ENCODE measurements at regions not wholly inside any gene's neighbourhood (a gene's known extent, or its start where the extent isn't known, plus 50 kb on each side); places are given as distances from the start of the nearest gene placed in this dataset.

DNA sequence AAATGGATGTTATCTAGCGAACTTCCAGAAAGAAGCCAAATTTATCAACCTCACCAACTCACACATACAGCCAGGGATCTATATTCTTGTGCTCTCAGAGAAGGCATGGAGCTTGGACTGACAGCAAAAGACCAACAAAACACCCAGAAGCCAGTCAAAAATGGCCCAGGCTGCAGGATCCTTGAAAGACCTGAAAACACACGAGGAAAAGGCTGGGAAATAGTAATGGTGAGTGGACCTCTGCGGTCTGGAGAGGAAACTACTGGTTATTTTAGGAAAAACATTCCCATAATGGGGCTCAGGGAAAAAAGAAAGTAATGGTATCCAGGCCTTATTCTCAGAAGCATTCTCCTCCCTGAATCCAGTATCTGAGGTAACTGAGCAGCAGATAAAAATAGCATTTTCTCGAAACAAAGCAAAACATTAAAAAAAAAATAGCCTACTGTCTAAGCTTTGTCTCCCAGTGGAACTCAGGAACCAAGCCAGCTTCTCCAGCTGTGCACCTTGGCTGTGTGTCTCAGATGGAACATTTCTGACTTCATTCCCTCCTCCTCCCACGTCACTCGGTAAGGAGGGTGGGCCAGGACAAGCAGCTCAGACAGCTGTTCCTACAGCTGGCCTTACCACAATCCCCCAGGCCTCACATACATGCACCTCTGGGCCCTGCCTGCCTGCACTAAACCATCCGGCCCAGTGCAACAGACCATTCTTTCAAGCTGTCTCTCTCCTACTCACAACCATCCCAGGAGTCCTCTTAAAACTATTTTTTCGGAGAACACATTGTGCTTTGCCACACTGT lies 249.9 kb downstream of the DAD1 start:
- no peak for DNase-seq (ENCODE audit: low read depth in 2 of 2)

- DNase-seq (ENCODE audit: low read depth in 2 of 2): no peak
Observed at GRCh38 chr14:22338381-22338780, 250.6 kb downstream of the DAD1 start.

DNA sequence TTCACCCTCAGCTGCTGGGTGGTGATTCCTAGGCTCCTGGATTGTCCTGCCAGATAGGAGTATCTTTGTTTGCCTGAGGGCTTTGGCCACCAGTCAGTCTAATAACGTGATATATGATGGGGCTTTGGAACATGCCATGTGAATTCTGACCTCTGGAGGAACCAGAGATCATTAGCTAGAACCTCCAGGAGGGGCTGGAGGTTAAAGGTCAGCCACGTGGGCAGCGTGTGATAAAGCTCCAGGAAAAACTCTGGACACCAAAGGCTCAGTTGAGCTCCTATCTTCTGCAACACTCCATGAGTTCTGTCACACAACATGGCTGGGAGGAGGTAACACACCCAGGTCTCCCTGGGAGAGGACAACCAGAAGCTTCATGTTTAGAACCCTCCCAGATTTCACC lies 251.1 kb downstream of the DAD1 start:
- no peak for DNase-seq (ENCODE audit: low read depth in 2 of 2)

- no peak for DNase-seq (ENCODE audit: low read depth in 2 of 2)
Observed at GRCh38 chr14:22337521-22337920, 251.5 kb downstream of the DAD1 start.

- no peak for DNase-seq (ENCODE audit: low read depth in 2 of 2)
Observed at GRCh38 chr14:22336031-22336430, 253.0 kb downstream of the DAD1 start.

DNA sequence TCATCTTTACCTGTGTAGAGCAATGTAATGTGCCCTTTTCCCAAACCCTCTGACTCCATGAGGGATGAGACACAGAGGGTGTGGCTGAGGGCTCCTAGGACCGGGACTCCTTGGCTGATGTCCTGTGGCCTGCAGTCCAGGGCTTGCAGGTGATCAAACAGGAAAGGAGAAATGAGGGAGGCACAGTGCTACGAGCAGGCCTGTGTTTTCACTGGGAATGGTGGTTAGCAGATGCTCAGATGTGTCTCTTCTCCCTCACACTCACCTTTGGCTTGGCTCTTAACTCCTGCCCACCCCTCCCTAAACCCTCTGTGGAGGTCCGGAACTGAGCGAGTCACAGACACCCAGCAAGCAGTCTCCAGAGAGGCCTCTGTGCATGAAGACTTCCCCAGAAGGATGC lies 254.4 kb downstream of the DAD1 start:
- DNase-seq (ENCODE audit: low read depth in 2 of 2): no peak

GRCh38 chr14:22334275-22334577 lies 254.8 kb downstream of the DAD1 start:
- DNase-seq (ENCODE audit: low read depth in 2 of 2): no peak

DNA sequence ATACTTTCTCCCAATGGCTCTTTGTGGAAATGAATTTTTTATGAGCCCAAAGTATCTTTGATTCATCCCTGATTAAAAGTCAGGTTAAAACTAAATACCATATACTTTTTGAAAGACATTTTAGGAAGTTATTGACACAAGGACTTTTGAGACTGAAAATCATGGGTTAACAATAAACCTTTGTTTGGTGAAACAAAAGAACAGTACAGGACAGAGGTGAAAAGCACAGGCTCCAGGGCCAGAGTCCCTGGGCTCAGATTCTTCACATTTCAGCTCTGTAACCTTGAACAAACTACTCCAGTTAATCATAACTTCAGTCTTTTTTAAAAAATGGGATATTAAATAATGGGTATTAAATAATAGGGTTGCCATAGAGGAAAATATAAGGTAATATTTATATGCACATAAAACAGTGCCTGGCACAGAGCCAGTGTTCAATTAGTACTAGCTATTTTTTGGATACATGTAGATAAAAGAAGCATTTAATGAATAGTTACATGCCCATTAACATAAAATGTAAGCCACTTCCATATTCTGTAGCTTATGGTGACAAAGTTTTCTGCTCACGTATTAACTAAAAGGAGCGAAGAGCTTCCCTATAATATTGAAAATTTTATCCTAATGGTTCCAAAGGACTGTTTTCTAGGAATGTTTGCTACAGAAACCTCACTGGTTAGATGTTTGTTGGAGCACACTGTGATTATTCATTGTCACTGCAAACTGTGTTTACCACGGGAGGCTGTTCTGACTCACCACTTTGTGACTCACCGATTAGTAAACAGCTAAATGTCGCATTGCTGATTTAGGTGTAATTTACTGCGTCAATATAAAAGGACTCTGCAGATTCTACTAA lies 255.4 kb downstream of the DAD1 start:
- no peak for DNase-seq (ENCODE audit: low read depth in 2 of 2)

DNA sequence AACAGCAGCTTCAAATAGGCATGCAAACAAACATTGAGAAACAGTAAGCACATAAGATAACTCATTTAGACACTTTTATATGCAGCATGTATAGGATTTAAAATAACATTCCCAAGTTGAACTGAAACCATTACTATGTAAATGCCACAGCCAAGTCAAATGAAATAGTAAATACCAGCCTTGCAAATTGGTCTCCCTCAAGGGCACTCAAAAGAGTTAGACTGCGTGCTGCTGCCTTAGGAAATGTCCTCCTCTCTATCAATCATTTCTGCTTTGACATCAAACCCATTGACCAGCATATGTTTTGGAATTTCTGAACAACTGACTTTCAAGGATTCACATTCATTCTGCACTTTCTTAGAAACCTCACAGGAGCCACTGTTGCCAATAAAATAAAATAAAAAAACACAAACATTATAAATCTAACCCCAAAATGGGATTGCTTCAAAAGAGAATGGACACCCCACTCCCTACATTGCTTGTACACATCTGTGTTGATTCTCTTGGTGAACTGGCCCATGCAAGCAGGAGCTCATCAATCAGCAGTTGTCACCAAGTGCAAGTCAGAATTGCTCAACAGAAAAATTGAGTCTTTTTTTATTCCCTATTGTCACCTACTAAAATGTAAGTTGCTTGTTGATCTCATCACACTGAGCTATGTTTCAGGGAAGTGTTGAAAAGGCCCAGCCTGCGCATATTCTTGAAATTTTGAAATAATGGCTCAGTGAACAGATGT lies 256.2 kb downstream of the DAD1 start:
- no peak for DNase-seq (ENCODE audit: low read depth in 2 of 2)

DNA sequence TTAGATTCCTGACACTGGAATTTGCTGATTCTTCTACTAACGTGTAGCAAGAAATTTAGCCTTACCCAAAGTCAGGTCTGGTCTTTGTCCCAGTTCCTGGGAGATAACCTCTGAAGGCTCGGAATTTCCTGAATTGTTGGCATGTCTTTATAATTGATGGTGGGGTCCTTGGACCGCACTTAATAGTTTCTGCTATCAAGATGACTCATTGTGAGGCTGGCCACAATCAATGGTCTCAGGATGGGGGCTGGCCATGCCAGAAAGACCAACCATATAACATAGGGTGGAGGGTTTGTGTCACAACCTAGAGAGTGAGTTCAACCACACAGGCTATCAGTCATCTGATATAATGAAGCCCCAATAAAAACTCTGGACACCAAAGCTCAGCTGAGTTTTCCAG lies 259.7 kb downstream of the DAD1 start:
- no peak for DNase-seq (ENCODE audit: low read depth in 2 of 2)

DNA sequence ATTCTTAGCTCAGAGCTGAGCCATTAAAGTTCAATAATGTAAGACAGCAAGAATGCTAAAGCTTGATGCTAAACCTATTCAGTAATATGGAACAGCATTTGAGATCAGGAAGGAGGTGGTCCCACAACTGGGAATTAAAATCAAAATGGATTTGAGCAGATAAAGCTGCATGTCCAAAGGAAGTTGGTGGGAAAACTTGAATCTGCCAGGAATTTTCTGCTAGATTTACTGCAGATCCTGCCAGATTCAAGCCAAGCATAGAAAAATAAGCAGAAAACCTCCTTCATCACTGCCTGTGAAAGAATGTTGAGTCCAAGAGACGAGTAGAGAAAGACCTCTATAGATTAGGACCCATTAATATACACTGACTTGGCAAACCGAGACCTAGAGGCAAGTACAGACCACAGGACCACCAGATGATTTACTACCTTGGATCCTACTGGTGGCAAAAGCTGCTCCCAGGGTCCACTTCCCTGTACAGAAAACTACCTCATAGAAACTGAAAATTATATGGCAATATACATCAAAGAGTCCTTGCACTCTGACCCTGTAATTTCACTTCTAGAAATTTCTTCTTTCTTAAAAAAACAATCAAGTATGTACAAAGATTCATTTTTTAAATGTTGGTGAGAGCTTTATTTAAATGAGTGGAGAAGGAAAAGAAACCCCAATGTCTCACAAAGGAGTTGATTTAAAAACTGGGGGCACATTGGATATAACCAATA lies 263.2 kb downstream of the DAD1 start:
- DNase-seq (ENCODE audit: low read depth in 2 of 2): no peak

DNA sequence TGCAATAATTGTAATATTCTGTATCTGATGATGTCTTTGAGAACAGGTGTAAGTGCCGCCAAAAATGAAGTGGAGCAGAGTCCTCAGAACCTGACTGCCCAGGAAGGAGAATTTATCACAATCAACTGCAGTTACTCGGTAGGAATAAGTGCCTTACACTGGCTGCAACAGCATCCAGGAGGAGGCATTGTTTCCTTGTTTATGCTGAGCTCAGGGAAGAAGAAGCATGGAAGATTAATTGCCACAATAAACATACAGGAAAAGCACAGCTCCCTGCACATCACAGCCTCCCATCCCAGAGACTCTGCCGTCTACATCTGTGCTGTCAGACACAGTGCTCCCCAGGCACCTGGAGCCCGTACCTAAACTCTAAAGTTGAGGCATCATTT lies 268.7 kb downstream of the DAD1 start:
- no peak for DNase-seq (ENCODE audit: low read depth in 2 of 2)

- DNase-seq (ENCODE audit: low read depth in 2 of 2): no peak
Observed at GRCh38 chr14:22319526-22320361, 269.3 kb downstream of the DAD1 start.

GRCh38 chr14:22318951-22319350 lies 270.1 kb downstream of the DAD1 start:
- no peak for DNase-seq (ENCODE audit: low read depth in 2 of 2)

DNA sequence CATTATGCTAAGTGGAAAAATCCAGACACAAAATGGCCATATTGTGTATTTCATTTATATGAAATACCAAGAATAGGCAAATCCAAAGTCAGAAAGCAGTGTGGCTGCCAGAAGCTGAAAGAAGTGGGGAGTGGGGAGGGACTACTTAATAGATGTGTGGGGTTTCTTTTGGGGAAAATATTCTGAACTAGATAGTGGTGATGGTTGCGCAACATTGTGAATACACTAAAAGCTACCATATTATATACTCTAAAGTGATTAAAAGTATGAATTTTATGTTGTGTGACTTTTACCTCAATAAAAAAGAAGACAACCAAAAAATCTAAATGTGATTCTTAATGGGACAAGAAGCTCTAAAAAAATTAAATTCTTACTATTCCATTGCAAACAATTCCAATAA lies 272.6 kb downstream of the DAD1 start:
- no peak for DNase-seq (ENCODE audit: low read depth in 2 of 2)

DNA sequence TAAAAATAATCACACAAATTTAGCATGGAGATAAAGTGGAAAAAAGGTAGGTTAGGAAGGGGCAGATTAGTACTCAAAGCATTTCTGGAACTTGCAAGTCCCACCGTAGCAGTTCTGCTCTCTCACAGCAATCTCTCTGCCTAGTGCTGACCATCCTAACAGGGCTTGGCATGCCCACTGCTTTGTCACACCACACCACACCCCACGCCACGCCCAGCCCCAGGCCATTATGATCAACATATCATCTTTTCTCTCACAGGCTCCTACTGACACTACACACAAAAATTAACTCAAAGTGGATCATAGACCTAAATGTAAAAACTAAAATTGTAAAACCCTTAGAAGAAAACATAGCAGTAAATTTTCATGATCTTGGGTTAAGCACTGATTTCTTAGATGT lies 273.7 kb downstream of the DAD1 start:
- DNase-seq (ENCODE audit: low read depth in 2 of 2): no peak

GRCh38 chr14:22314183-22314820 lies 274.7 kb downstream of the DAD1 start:
- DNase-seq (ENCODE audit: low read depth in 2 of 2): no peak

- no peak for DNase-seq (ENCODE audit: low read depth in 2 of 2)
Observed at GRCh38 chr14:22313172-22313801, 275.7 kb downstream of the DAD1 start.

DNA sequence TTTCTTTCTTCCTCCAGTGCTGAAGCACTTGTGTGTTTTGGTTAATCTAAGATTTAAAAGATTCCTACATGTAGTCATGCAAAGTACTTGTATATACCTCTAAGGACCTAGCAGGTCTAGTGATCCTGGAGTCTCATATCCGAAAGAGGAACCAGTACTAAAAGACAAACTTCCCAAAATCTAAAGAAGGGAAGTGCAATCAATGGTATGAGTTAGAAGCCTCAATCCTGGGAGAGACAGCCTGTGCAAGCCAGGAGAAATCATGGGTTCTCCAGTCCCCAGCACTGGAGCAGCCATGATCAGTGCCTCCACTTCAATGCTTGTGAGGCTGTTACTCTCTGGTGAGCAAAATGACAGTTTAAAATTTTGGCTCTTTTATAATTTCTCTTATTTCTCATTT lies 277.4 kb downstream of the DAD1 start:
- DNase-seq (ENCODE audit: low read depth in 2 of 2): no peak

DNA sequence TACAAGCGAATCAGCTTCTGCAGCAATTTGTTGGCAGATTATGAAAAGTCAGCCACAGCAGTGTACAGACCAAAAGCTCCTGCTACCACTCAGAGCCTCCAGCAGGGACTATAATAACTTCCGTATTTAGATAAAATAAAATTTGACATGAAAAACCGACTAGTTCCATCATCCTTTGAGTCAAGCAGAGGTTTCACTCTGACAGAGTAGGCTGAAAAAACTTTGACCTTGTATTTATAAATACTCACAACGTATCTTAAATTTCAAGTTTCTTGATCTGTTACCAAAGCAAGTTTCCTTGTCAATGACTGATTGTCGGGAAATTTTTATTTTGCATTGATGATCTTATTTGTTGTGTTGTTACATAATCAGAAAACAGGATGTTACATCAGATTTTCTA lies 283.4 kb downstream of the DAD1 start:
- DNase-seq (ENCODE audit: low read depth in 2 of 2): no peak

All from stimulated activated CD8-positive, alpha-beta memory T cell treated with anti-CD3 and anti-CD28 coated beads, Interleukin-15, amount 100 ng/mL, for 4 hours (primary cell).